Right atrium auricular region (tissue), 2 donors: ENCODE measurements at regions not wholly inside any gene's neighbourhood (a gene's known extent, or its start where the extent isn't known, plus 50 kb on each side); places are given as distances from the start of the nearest gene placed in this dataset.

Experiments used
- DNase-seq: peaks from one replicate; pipeline ENCODE4 v3.0.0-alpha.2; 2019; ENCODE audit warnings: low spot score
- H3K27ac ChIP-seq, 2 donors: fragments of 200-600 bp; sonication (generic); 1 replicate in 1 of 2; 2 replicates in 1 of 2; pipeline ENCODE4 v1.5.1; 2016 to 2019
- H3K27me3 ChIP-seq, 2 donors: fragments of 200-600 bp; sonication (generic); one replicate each; pipeline versions ENCODE4 v1.5.1 to v1.6.0; 2017 to 2019
- H3K36me3 ChIP-seq: fragments of 200-600 bp; sonication (generic); one replicate; pipeline ENCODE4 v1.5.1; 2016
- H3K4me1 ChIP-seq, 2 donors: fragments of 200-600 bp; sonication (generic); one replicate each; pipeline versions ENCODE4 v1.5.1 to v1.6.0; 2017 to 2019
- H3K4me3 ChIP-seq, 2 donors: fragments of 200-600 bp; sonication (generic); 1 replicate in 1 of 2; 2 replicates in 1 of 2; pipeline ENCODE4 v1.5.1; 2017 to 2019; ENCODE audit warnings: mild to moderate bottlenecking in 1 of 2, moderate library complexity in 1 of 2
- H3K9me3 ChIP-seq, 2 donors: fragments of 200-600 bp; sonication (generic); one replicate each; pipeline ENCODE4 v1.5.1; 2019
- TF ChIP-seq, protein P1 (sequence below), 2 donors: fragments of 200-600 bp; sonication (generic); IDR thresholded peaks; one replicate each; pipeline ENCODE4 v1.5.1; 2019; ENCODE audit warnings: antibody characterized with exemption in 2 of 2

DNA sequence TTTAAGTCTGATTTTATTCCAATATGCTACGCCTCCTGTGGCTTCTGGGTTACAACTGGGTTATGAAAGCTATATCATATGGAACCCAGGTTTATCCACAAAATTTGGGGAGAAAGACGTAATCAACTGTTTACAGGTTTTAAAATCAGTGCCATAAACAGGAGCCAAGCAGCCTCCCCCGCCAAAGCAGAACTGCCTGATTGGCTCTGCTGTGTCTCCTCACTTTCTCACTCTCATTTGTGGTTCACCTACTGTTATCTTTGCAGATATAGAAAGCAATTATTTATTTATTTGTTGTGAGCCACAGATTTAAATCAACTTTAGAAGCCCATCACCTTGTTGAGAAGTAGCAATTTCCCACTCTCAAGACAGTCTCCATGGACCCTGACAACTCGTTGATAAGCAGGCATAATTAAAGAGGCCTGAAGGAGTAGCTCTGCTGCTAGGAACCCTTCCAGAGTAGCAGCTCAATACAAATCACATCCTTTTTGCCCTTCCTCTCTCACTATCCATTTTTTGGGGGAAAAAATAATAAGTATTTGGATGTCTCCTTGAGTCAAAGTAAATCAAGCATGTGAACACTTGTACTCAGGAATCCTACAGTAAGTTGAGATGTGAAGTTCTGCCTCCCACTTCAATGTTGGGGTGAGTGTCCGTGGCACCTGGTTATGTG lies 191.0 kb upstream of the CCDC150 start:
- H3K27me3 ChIP-seq: no peaks in the 10 kb centered on the region
- no peak overlapping the region for H3K27ac ChIP-seq
- no peaks in the 10 kb centered on the region for H3K36me3 ChIP-seq
- no peaks in the 10 kb centered on the region for H3K9me3 ChIP-seq
- H3K4me1 ChIP-seq: peaks cover 0 to 3% of the 10 kb centered on the region in 2 donors
- DNase-seq: no peak
- no peak overlapping the region for H3K4me3 ChIP-seq
- TF ChIP-seq, protein P1, sequence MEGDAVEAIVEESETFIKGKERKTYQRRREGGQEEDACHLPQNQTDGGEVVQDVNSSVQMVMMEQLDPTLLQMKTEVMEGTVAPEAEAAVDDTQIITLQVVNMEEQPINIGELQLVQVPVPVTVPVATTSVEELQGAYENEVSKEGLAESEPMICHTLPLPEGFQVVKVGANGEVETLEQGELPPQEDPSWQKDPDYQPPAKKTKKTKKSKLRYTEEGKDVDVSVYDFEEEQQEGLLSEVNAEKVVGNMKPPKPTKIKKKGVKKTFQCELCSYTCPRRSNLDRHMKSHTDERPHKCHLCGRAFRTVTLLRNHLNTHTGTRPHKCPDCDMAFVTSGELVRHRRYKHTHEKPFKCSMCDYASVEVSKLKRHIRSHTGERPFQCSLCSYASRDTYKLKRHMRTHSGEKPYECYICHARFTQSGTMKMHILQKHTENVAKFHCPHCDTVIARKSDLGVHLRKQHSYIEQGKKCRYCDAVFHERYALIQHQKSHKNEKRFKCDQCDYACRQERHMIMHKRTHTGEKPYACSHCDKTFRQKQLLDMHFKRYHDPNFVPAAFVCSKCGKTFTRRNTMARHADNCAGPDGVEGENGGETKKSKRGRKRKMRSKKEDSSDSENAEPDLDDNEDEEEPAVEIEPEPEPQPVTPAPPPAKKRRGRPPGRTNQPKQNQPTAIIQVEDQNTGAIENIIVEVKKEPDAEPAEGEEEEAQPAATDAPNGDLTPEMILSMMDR (IDR thresholded peaks at IDR 0.05): no peak

- Histone ChIP-seq H3K36me3 (no peaks in the 10 kb centered on the region), H3K27me3 (no peaks in the 10 kb centered on the region), H3K4me1 (peaks cover 0 to 3% of the 10 kb centered on the region in 2 donors), H3K9me3 (no peaks in the 10 kb centered on the region), H3K4me3 (no peak overlapping the region), H3K27ac (no peak overlapping the region)
- DNase-seq: no peak
- TF ChIP-seq, protein P1 (IDR thresholded peaks at IDR 0.05): no peak
These were observed 190.4 kb upstream of the CCDC150 start for GRCh38 chr2:196449083-196449482.

DNA sequence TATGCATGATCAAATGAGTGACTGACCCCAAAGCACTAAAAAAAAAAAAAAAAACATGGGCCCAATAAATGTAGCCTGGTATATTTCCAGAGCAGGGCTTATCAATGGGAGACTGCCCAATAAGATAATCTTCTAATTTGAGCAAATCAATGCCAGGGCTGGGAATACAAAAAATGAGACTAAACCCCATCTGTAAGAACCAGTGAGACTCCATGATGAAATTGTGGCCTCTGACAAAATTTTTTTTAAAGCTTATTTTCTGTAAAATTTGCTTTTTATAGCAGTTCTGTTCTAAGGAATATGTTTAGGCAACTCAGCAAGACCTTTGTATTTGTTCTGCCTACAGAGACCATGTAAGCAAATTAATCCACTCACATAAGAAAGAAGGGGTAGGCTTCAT lies 186.8 kb upstream of the CCDC150 start:
- no peak for DNase-seq
- TF ChIP-seq, protein P1 (IDR thresholded peaks at IDR 0.05): no peak
- Histone ChIP-seq H3K4me3 (no peak overlapping the region), H3K36me3 (no peaks in the 10 kb centered on the region), H3K4me1 (peaks cover 0 to 3% of the 10 kb centered on the region in 2 donors), H3K9me3 (no peaks in the 10 kb centered on the region), H3K27ac (no peak overlapping the region), H3K27me3 (no peaks in the 10 kb centered on the region)

GRCh38 chr2:196453613-196454047 lies 185.9 kb upstream of the CCDC150 start:
- Histone ChIP-seq H3K9me3 (no peaks in the 10 kb centered on the region), H3K27ac (no peak overlapping the region), H3K4me3 (no peak overlapping the region), H3K36me3 (no peaks in the 10 kb centered on the region), H3K4me1 (peaks cover 0 to 3% of the 10 kb centered on the region in 2 donors), H3K27me3 (no peaks in the 10 kb centered on the region)
- TF ChIP-seq, protein P1 (IDR thresholded peaks at IDR 0.05): peak; percentile 39 to 74
- DNase-seq: no peak

DNA sequence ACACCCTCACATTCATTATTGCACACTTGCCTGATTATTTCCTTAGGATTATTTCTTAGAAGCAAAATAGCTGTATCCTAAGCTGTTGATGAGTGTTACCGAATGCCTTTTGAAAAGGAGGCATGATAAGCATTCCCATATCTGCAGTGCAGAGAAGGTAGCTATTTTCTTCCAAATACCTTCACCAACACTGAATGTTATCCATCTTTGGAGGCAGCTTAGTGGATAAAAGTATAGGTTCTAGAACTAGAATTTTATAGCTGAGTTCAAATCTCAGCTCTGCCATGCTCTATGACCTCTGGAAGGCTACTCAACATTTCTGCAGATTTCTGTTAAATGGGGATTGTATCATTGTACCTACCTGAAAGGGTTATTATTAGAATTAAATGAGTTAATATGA lies 185.0 kb upstream of the CCDC150 start:
- Histone ChIP-seq H3K36me3 (no peaks in the 10 kb centered on the region), H3K27me3 (no peaks in the 10 kb centered on the region), H3K9me3 (no peaks in the 10 kb centered on the region), H3K4me3 (no peak overlapping the region), H3K4me1 (peaks cover 0 to 3% of the 10 kb centered on the region in 2 donors), H3K27ac (no peak overlapping the region)
- DNase-seq: no peak
- TF ChIP-seq, protein P1 (IDR thresholded peaks at IDR 0.05): no peak

GRCh38 chr2:196459539-196459938 lies 180.0 kb upstream of the CCDC150 start:
- no peaks in the 10 kb centered on the region for H3K9me3 ChIP-seq
- DNase-seq: no peak
- no peaks in the 10 kb centered on the region for H3K27me3 ChIP-seq
- no peak overlapping the region for H3K27ac ChIP-seq
- TF ChIP-seq, protein P1 (IDR thresholded peaks at IDR 0.05): no peak
- no peak overlapping the region for H3K4me3 ChIP-seq
- H3K4me1 ChIP-seq: no peaks in the 10 kb centered on the region
- no peaks in the 10 kb centered on the region for H3K36me3 ChIP-seq
